A673 (cell line): ENCODE measurements at regions not wholly inside any gene's neighbourhood (a gene's known extent, or its start where the extent isn't known, plus 50 kb on each side); places are given as distances from the start of the nearest gene placed in this dataset.

Experiments used
- BruUV-seq: library from RNA; stranded (reverse); fragments of 400-500 nt; replicated peaks from 2 replicates; lab custom pipeline; 2021; lab: Mats Ljungman, UMichigan
- CTCF ChIA-PET: fragments of 300-600 bp; sonication (Branson Sonifier 250); formaldehyde crosslinking; loops from one replicate; lab custom pipeline; 2022; ENCODE audit warnings: antibody characterized with exemption; lab: Charles Lee
- POLR2A ChIA-PET: fragments of 300-600 bp; sonication (Branson Sonifier 250); formaldehyde crosslinking; loops from one replicate; lab custom pipeline; 2022; ENCODE audit warnings: antibody characterized with exemption; ENCODE audit not compliant: low non-redundant PET; lab: Charles Lee
- DNase-seq: peaks from one replicate; pipeline ENCODE4 v3.0.0-alpha.2; 2015; ENCODE audit warnings: low spot score
- H3K27ac ChIP-seq: fragments of 200-600 bp; sonication (generic); 2 replicates; pipeline ENCODE4 v1.5.1; 2016; ENCODE audit warnings: mixed run types, low read depth, mild to moderate bottlenecking, mixed read lengths, antibody characterized with exemption, low read length; ENCODE audit not compliant: poor library complexity, severe bottlenecking
- H3K27me3 ChIP-seq: fragments of 200-600 bp; sonication (generic); replicated peaks from 2 replicates; pipeline ENCODE4 v1.6.1; 2017; ENCODE audit warnings: mixed run types, low read depth, mild to moderate bottlenecking, mixed read lengths, antibody characterized with exemption, low read length; ENCODE audit not compliant: insufficient read depth, poor library complexity
- H3K36me3 ChIP-seq: fragments of 200-600 bp; sonication (generic); 2 replicates; pipeline ENCODE4 v1.6.1; 2016; ENCODE audit warnings: mixed run types, mild to moderate bottlenecking, mixed read lengths, antibody characterized with exemption, low read length; ENCODE audit not compliant: insufficient read depth, poor library complexity, severe bottlenecking
- H3K4me1 ChIP-seq: fragments of 200-600 bp; sonication (generic); 2 replicates; pipeline ENCODE4 v1.6.1; 2017; ENCODE audit warnings: mixed run types, mild to moderate bottlenecking, mixed read lengths, antibody characterized with exemption, low read length; ENCODE audit not compliant: insufficient read depth, poor library complexity, severe bottlenecking
- H3K4me3 ChIP-seq: fragments of 200-600 bp; sonication (generic); 2 replicates; pipeline ENCODE4 v1.5.1; 2016; ENCODE audit warnings: low read depth, mixed run types, mild to moderate bottlenecking, mixed read lengths, low read length; ENCODE audit not compliant: poor library complexity, severe bottlenecking
- H3K9me3 ChIP-seq: fragments of 200-600 bp; sonication (generic); 2 replicates; pipeline ENCODE4 v1.6.1; 2016; ENCODE audit warnings: mixed run types, low read depth, mild to moderate bottlenecking, mixed read lengths, antibody characterized with exemption, low read length; ENCODE audit not compliant: poor library complexity, severe bottlenecking
- CTCF ChIP-seq: fragments of 300-800, 200-600 bp; sonication (generic); conservative IDR thresholded peaks from 2 replicates; pipeline ENCODE4 v1.5.1; 2017; ENCODE audit warnings: low read depth, mild to moderate bottlenecking, antibody characterized with exemption, low read length, moderate library complexity, mixed read lengths
- EZH2 ChIP-seq: fragments of 200-600 bp; sonication (generic); IDR thresholded peaks from 2 replicates; pipeline ENCODE4 v1.6.1; 2017; ENCODE audit warnings: borderline replicate concordance, low read depth, mild to moderate bottlenecking, mixed read lengths, antibody characterized with exemption, low read length; ENCODE audit not compliant: poor library complexity, severe bottlenecking
- intact Hi-C: fragments of 100-400 bp; cut with micrococcal nuclease; formaldehyde crosslinking; loops from one replicate; pipeline ENCODE4 v1.10.0; 2022; ENCODE audit not compliant: unreplicated experiment

GRCh38 chr9:108083160-108083750 lies 593.7 kb upstream of the KLF4 start:
- H3K9me3 ChIP-seq, result peaks cover 18% of the 10 kb centered on the region
- no peaks in the 10 kb centered on the region for H3K4me1 ChIP-seq
- H3K4me3 ChIP-seq, result no peak overlapping the region
- TF ChIP-seq EZH2 (no peak), CTCF (no peak)
- CTCF ChIA-PET, result no interaction called here
- H3K27ac ChIP-seq, result no peak overlapping the region
- BruUV-seq, result no TSS peak
- no peaks in the 10 kb centered on the region for H3K27me3 ChIP-seq
- H3K36me3 ChIP-seq, result no peaks in the 10 kb centered on the region
- no peak for DNase-seq
- POLR2A ChIA-PET, result no interaction called here
- intact Hi-C loops, result no loop called here

- POLR2A ChIA-PET, result no interaction called here
- no peak for TF ChIP-seq EZH2
- TF ChIP-seq CTCF, result no peak
Observed at GRCh38 chr9:108081112-108081511, 591.5 kb upstream of the KLF4 start.

GRCh38 chr9:108080285-108080684 lies 590.7 kb upstream of the KLF4 start:
- no peaks in the 10 kb centered on the region for H3K36me3 ChIP-seq
- intact Hi-C loops, result no loop called here
- CTCF ChIA-PET, result no interaction called here

More at GRCh38 chr9:108081112-108081511, 591.5 kb upstream of the KLF4 start:
- Histone ChIP-seq H3K9me3 (peaks cover 21% of the 10 kb centered on the region), H3K4me3 (no peak overlapping the region), H3K27me3 (no peaks in the 10 kb centered on the region), H3K4me1 (no peaks in the 10 kb centered on the region), H3K36me3 (no peaks in the 10 kb centered on the region), H3K27ac (no peak overlapping the region)
- intact Hi-C loops, result no loop called here
- CTCF ChIA-PET, result no interaction called here
- no peak for DNase-seq
- no TSS peak for BruUV-seq

More at GRCh38 chr9:108080285-108080684, 590.7 kb upstream of the KLF4 start:
- H3K4me1 ChIP-seq, result no peaks in the 10 kb centered on the region
- H3K27me3 ChIP-seq, result no peaks in the 10 kb centered on the region
- no peak overlapping the region for H3K27ac ChIP-seq
- no peak for TF ChIP-seq EZH2
- TF ChIP-seq CTCF, result no peak
- no peak for DNase-seq
- BruUV-seq, result no TSS peak
- no peak overlapping the region for H3K4me3 ChIP-seq
- H3K9me3 ChIP-seq, result peaks cover 21% of the 10 kb centered on the region
- POLR2A ChIA-PET, result no interaction called here
